Neural crest cell (in vitro differentiated cells): ENCODE measurements at regions not wholly inside any gene's neighbourhood (a gene's known extent, or its start where the extent isn't known, plus 50 kb on each side); places are given as distances from the start of the nearest gene placed in this dataset.

Source experiments
- DNase-seq: peaks from one replicate; pipeline ENCODE4 v3.0.0; 2021; ENCODE audit warnings: low read depth, mixed read lengths, low spot score
- H3K27ac Mint-ChIP-seq: one replicate; pipeline ENCODE4 v1.8.0; 2021; ENCODE audit warnings: mild to moderate bottlenecking, mixed read lengths; ENCODE audit not compliant: unreplicated experiment
- H3K27me3 Mint-ChIP-seq: 2 replicates; pipeline ENCODE4 v1.8.0; 2021; ENCODE audit warnings: low read depth, mild to moderate bottlenecking, mixed read lengths
- H3K36me3 Mint-ChIP-seq: 2 replicates; pipeline ENCODE4 v1.8.0; 2021; ENCODE audit warnings: low read depth, mild to moderate bottlenecking, mixed read lengths
- H3K4me1 Mint-ChIP-seq: 2 replicates; pipeline ENCODE4 v1.8.0; 2021; ENCODE audit warnings: mixed read lengths
- H3K4me3 Mint-ChIP-seq: one replicate; pipeline ENCODE4 v1.8.0; 2021; ENCODE audit warnings: mild to moderate bottlenecking, mixed read lengths
- H3K9me3 Mint-ChIP-seq: 2 replicates; pipeline ENCODE4 v1.8.0; 2021; ENCODE audit warnings: mixed read lengths
- TF ChIP-seq, protein P1 (sequence below): fragments of 200-600 bp; sonication (generic); conservative IDR thresholded peaks from 2 replicates; pipeline ENCODE4 v1.5.0; 2021; ENCODE audit warnings: antibody characterized with exemption, mild to moderate bottlenecking

DNA sequence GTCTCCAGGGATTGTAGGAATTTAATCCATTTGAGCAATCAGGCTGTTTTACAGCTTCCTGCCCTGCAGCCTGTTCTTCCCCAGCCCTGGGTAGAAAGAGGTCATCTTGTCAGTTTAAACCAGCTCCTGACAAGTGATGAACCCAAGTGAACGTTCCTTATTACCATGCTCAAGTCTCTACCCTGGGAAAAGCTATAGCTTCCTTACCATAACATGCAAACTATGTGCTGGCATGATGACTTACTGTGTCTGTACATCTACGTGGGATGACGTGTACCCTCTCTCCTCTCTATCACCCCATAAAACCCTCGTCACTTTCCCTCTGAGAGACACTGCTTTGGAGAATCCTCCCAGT lies 452.2 kb downstream of the XYLT1 start:
- no peak for DNase-seq
- Mint-ChIP-seq H3K36me3 (no peaks in the 10 kb centered on the region), H3K27me3 (peaks cover 2% of the 10 kb centered on the region), H3K4me3 (no peak overlapping the region), H3K9me3 (peaks cover 6% of the 10 kb centered on the region), H3K4me1 (peaks cover 10% of the 10 kb centered on the region), H3K27ac (no peak overlapping the region)
- TF ChIP-seq, protein P1, sequence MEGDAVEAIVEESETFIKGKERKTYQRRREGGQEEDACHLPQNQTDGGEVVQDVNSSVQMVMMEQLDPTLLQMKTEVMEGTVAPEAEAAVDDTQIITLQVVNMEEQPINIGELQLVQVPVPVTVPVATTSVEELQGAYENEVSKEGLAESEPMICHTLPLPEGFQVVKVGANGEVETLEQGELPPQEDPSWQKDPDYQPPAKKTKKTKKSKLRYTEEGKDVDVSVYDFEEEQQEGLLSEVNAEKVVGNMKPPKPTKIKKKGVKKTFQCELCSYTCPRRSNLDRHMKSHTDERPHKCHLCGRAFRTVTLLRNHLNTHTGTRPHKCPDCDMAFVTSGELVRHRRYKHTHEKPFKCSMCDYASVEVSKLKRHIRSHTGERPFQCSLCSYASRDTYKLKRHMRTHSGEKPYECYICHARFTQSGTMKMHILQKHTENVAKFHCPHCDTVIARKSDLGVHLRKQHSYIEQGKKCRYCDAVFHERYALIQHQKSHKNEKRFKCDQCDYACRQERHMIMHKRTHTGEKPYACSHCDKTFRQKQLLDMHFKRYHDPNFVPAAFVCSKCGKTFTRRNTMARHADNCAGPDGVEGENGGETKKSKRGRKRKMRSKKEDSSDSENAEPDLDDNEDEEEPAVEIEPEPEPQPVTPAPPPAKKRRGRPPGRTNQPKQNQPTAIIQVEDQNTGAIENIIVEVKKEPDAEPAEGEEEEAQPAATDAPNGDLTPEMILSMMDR, result no peak

DNA sequence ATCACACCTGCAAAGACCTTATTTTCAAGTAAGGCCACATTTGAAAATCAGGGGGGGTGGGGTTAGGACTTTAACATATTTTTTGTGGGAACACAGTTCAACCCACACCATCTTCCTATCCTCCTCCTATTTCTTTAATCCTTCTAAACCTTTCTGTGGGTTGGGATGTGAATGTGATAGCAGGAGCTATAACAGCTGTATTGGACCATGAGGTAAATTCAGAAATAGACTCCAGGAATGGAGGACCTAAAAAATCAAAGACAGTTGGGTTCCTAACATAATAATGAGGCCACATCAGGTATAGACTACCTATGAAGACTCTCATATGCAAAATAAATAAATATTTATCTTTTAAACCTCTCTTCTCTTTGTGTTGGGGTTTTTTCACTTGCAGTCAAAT lies 451.4 kb downstream of the XYLT1 start:
- peaks cover 2% of the 10 kb centered on the region for H3K27me3 Mint-ChIP-seq
- no peak overlapping the region for H3K27ac Mint-ChIP-seq
- TF ChIP-seq, protein P1, result no peak
- no peak for DNase-seq
- peaks cover 10% of the 10 kb centered on the region for H3K4me1 Mint-ChIP-seq
- no peaks in the 10 kb centered on the region for H3K36me3 Mint-ChIP-seq
- no peak overlapping the region for H3K4me3 Mint-ChIP-seq
- peaks cover 6% of the 10 kb centered on the region for H3K9me3 Mint-ChIP-seq

DNA sequence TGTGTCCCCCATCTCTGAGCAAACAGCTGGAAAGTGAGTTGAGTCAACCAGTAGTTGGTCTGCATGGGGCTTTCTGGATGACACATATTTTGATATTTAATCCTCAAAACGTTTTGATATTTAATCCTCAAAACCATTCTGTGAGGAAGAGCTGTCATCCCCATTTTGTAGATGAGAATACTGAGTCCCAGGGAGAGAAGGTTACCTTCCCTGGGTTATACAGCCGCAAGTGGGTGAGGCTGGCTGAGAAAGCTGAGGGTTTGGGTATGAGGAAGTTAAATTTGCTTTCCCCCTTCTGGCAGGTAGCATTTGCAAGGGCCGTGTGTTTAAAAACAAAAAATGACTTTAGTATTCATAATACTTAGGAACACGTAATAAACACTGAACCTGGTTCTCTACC lies 447.2 kb downstream of the XYLT1 start:
- Mint-ChIP-seq H3K27me3 (peaks cover 2% of the 10 kb centered on the region), H3K36me3 (no peaks in the 10 kb centered on the region), H3K4me3 (no peak overlapping the region), H3K4me1 (peaks cover 10% of the 10 kb centered on the region), H3K9me3 (no peaks in the 10 kb centered on the region), H3K27ac (no peak overlapping the region)
- no peak for DNase-seq
- TF ChIP-seq, protein P1, result no peak

DNA sequence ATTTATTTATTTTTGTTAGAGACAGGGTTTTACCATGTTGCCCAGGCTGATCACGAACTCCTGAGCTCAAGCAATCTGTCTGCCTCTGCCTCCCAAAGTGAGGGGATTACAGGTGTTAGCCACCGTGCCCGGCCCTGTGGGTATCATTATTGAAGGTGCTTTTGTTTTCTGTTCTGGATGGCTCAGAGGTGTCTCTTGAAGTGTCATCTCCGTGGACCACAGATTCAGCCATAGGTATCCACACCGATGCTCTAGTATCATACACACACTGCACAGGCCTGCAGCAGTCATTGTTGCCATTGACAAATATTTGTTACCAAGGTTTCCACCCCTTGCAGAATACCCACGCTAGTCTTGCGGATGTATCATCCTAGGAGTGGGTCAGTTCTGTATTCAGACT lies 446.2 kb downstream of the XYLT1 start:
- no peaks in the 10 kb centered on the region for H3K27me3 Mint-ChIP-seq

DNA sequence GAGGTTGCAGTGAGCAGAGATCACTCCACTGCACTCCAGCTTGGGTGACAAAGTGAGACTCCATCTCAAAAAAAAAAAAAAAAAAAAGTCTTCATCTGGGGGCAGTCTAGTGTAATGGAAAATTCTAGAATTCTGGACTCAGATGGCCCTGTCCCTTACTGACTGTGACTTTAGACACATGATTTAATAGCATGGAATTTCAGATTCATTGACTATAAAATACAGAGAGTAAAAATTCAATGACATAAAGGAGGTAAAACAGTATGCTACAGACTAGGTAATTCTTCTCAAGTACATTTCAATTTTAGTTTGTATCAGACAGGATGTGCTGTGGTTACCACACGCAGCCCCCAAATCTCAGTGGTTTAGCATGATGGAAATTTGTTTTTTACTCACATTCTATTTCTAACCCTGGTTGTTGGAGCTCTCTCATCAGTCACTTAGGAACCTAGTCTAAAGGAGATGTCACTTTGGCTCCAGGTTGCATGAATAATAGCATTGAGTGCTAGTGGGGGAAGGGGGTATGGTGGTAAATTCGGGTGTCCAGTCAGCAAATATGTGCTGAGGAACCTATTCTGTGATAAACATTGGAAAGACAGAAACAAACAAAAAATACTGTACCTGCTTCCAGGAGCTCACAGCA lies 444.0 kb downstream of the XYLT1 start:
- Mint-ChIP-seq H3K9me3 (peaks cover 5% of the 10 kb centered on the region), H3K27ac (no peak overlapping the region)

More for the DNA sequence above, 446.2 kb downstream of the XYLT1 start:
- H3K4me1 Mint-ChIP-seq, result peaks cover 10% of the 10 kb centered on the region
- TF ChIP-seq, protein P1, result no peak
- H3K27ac Mint-ChIP-seq, result no peak overlapping the region
- no peak overlapping the region for H3K4me3 Mint-ChIP-seq
- H3K36me3 Mint-ChIP-seq, result no peaks in the 10 kb centered on the region
- peaks cover 5% of the 10 kb centered on the region for H3K9me3 Mint-ChIP-seq
- no peak for DNase-seq

More for the DNA sequence above, 444.0 kb downstream of the XYLT1 start:
- Mint-ChIP-seq H3K27me3 (no peaks in the 10 kb centered on the region), H3K4me3 (no peak overlapping the region), H3K4me1 (peaks cover 10% of the 10 kb centered on the region), H3K36me3 (no peaks in the 10 kb centered on the region)
- no peak for DNase-seq
- TF ChIP-seq, protein P1, result no peak
